ENCODE measurements at regions not wholly inside any gene's neighbourhood (a gene's known extent, or its start where the extent isn't known, plus 50 kb on each side); places are given as distances from the start of the nearest gene placed in this dataset.

DNA sequence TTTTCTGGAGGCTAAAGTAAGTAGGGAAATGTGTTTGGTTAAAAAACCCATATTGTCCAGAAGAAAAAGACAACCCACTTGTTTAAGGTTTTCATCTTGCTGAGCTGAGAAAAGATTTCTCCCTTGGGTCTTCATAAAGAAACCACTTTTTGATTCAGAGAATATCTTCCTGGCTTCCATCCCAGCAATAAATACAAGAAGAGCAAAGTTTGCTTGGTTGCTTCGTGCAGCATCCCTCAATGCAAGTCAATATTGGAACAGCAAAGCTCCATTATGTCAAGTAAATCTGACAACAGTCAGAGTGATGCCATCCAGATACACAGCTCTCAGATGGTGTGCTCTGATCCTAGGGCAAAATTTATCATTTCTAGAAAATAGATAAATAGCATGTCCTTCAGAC lies 118.9 kb upstream of the PIRT start:
- TF ChIP-seq HDGF (IDR thresholded peaks at IDR 0.05; ENCODE audit: borderline replicate concordance) (no peak), ELF4 (IDR thresholded peaks at IDR 0.05) (no peak), LEF1 (IDR thresholded peaks at IDR 0.05; ENCODE audit: borderline replicate concordance) (no peak)
